ENCODE measurements at regions not wholly inside any gene's neighbourhood (a gene's known extent, or its start where the extent isn't known, plus 50 kb on each side); places are given as distances from the start of the nearest gene placed in this dataset.

- Histone ChIP-seq H3K27ac (no peak overlapping the region), H3K4me3 (no peak overlapping the region), H3K4me1 (no peaks in the 10 kb centered on the region), H3K36me3 (no peaks in the 10 kb centered on the region), H3K27me3 (peaks cover 0 to 23% of the 10 kb centered on the region in 2 donors), H3K9me3 (no peaks in the 10 kb centered on the region)
- intact Hi-C loops (cut with DNase I): no loop called here
- ATAC-seq (no peak), DNase-seq (no peak)
- no peak for TF ChIP-seq CTCF (IDR thresholded peaks at IDR 0.05)
Observed at GRCh38 chr5:176188085-176188484, 50.1 kb upstream of the SIMC1 start.
